HCT116 (cell line): ENCODE measurements at regions not wholly inside any gene's neighbourhood (a gene's known extent, or its start where the extent isn't known, plus 50 kb on each side); places are given as distances from the start of the nearest gene placed in this dataset.

ENCODE experiments used
- ATAC-seq: fragments of 200-7000 bp; cut with Tn5 transposase; 2 replicates; pipeline ENCODE4 v1.9.1; 2020; ENCODE audit warnings: mild to moderate bottlenecking, moderate library complexity
- BruUV-seq: library from RNA; stranded (reverse); fragments of 400-500 nt; replicated peaks from 2 replicates; lab custom pipeline; 2021; lab: Mats Ljungman, UMichigan
- CTCF ChIA-PET: fragments of 300-600 bp; sonication (Branson Sonifier 250); formaldehyde crosslinking; loops from one replicate; lab custom pipeline; 2021; ENCODE audit warnings: antibody characterized with exemption; lab: Charles Lee
- POLR2A ChIA-PET: fragments of 300-600, 350-600 bp; sonication (Branson Sonifier 250); formaldehyde crosslinking; loops from one replicate; lab custom pipeline; 2021; ENCODE audit warnings: antibody characterized with exemption; lab: Charles Lee
- RAD21 ChIA-PET, 2 experiments: fragments of 300-600 bp; sonication (Branson Sonifier 250); formaldehyde crosslinking; loops; one replicate each; lab custom pipeline; 2023; ENCODE audit warnings: low total read pairs in 2 of 2; ENCODE audit not compliant: uncharacterized antibody in 2 of 2, unreplicated experiment in 2 of 2, low non-redundant PET in 1 of 2; lab: Charles Lee
- DNase-seq: peaks from one replicate; pipeline ENCODE4 v3.0.0-alpha.2; 2010; ENCODE audit warnings: low read depth, low spot score
- H2AFZ ChIP-seq: fragments of 200-600 bp; shearing (Covaris generic), sonication (generic); 2 replicates; pipeline ENCODE4 v1.6.1; 2017; ENCODE audit warnings: low read depth, mixed run types, mixed read lengths, antibody characterized with exemption, low read length; ENCODE audit not compliant: poor library complexity, severe bottlenecking
- H3K27ac ChIP-seq: 2 replicates; pipeline ENCODE4 v1.5.1; 2012; ENCODE audit warnings: low read depth, low read length
- H3K27me3 ChIP-seq: fragments of 200-600 bp; sonication (generic); 2 replicates; pipeline ENCODE4 v1.6.1; 2016; ENCODE audit warnings: mixed run types, low read length, mixed read lengths; ENCODE audit not compliant: insufficient read depth
- H3K36me3 ChIP-seq, 2 experiments: fragments of 200-500 bp in 1 of 2; fragments of 200-600 bp in 1 of 2; sonication (Bioruptor generic) in 1 of 2; sonication (generic) in 1 of 2; 2 replicates each; pipeline versions ENCODE4 v1.5.1 to v1.6.1; 2014 to 2016; ENCODE audit warnings: low read length in 2 of 2, inconsistent platforms in 1 of 2, mixed read lengths in 1 of 2, mixed run types in 1 of 2; ENCODE audit not compliant: insufficient read depth in 2 of 2, control insufficient read depth in 1 of 2
- H3K4me1 ChIP-seq, 2 experiments: fragments of 200-600 bp in 1 of 2; sonication (generic) in 1 of 2; 2 replicates each; pipeline versions ENCODE4 v1.5.1 to v1.6.1; 2012 to 2017; ENCODE audit warnings: low read length in 2 of 2, inconsistent platforms in 1 of 2, mild to moderate bottlenecking in 1 of 2, mixed read lengths in 1 of 2, mixed run types in 1 of 2, moderate library complexity in 1 of 2; ENCODE audit not compliant: insufficient read depth in 2 of 2, control insufficient read depth in 1 of 2
- H3K4me2 ChIP-seq: fragments of 200-600 bp; sonication (generic); 2 replicates; pipeline ENCODE4 v1.6.1; 2017; ENCODE audit warnings: mixed run types, low read length, mixed read lengths
- H3K4me3 ChIP-seq, 2 experiments: fragments of 200-600 bp in 1 of 2; sonication (generic) in 1 of 2; replicated peaks in 1 of 2; 2 replicates each; pipeline ENCODE4 v1.5.1; 2011 to 2016; ENCODE audit warnings: low read length in 2 of 2, control low read depth in 1 of 2, low read depth in 1 of 2, mild to moderate bottlenecking in 1 of 2, mixed read lengths in 1 of 2, mixed run types in 1 of 2
- H3K79me2 ChIP-seq: fragments of 200-600 bp; sonication (generic); 2 replicates; pipeline ENCODE4 v1.6.1; 2017; ENCODE audit warnings: mild to moderate bottlenecking, mixed run types, low read length, moderate library complexity, mixed read lengths; ENCODE audit not compliant: insufficient read depth
- H3K9ac ChIP-seq: fragments of 200-600 bp; sonication (generic); 2 replicates; pipeline ENCODE4 v1.6.1; 2016; ENCODE audit warnings: low read length, mixed read lengths
- H3K9me2 ChIP-seq: fragments of 200-600 bp; sonication (generic), shearing (Covaris generic); 2 replicates; pipeline ENCODE4 v1.6.1; 2017; ENCODE audit warnings: mixed run types, mild to moderate bottlenecking, moderate library complexity; ENCODE audit not compliant: insufficient read depth
- H3K9me3 ChIP-seq, 2 experiments: fragments of 200-500 bp in 1 of 2; fragments of 200-600 bp in 1 of 2; sonication (Bioruptor generic) in 1 of 2; sonication (generic) in 1 of 2; 2 replicates each; pipeline ENCODE4 v1.6.1; 2014 to 2017; ENCODE audit warnings: low read length in 2 of 2, mixed read lengths in 2 of 2, inconsistent platforms in 1 of 2, low read depth in 1 of 2, mild to moderate bottlenecking in 1 of 2, mixed run types in 1 of 2, moderate library complexity in 1 of 2; ENCODE audit not compliant: control insufficient read depth in 1 of 2, insufficient read depth in 1 of 2
- H4K20me1 ChIP-seq: fragments of 200-600 bp; sonication (generic), shearing (Covaris generic); 2 replicates; pipeline ENCODE4 v1.6.1; 2017; ENCODE audit warnings: mixed run types, mild to moderate bottlenecking, moderate library complexity; ENCODE audit not compliant: insufficient read depth
- ATF3 ChIP-seq: IDR thresholded peaks from 2 replicates; pipeline ENCODE4 v1.6.1; 2012
- CBX3 ChIP-seq: IDR thresholded peaks from 2 replicates; pipeline ENCODE4 v1.6.1; 2012; ENCODE audit warnings: low read depth
- CEBPB ChIP-seq: IDR thresholded peaks from 2 replicates; pipeline ENCODE4 v1.6.1; 2012; ENCODE audit warnings: low read depth
- EGR1 ChIP-seq: IDR thresholded peaks from 2 replicates; pipeline ENCODE4 v1.6.1; 2012; ENCODE audit warnings: low read depth
- ELF1 ChIP-seq: IDR thresholded peaks from 2 replicates; pipeline ENCODE4 v1.6.1; 2012; ENCODE audit warnings: low read depth, borderline replicate concordance
- EZH2 ChIP-seq: fragments of 200-600 bp; sonication (generic); IDR thresholded peaks from 2 replicates; pipeline ENCODE4 v1.6.1; 2017; ENCODE audit warnings: antibody characterized with exemption, mixed run types
- EZH2phosphoT487 ChIP-seq: fragments of 200-600 bp; IDR thresholded peaks from 2 replicates; pipeline ENCODE4 v1.6.1; 2018; ENCODE audit warnings: antibody characterized with exemption, borderline replicate concordance
- FOSL1 ChIP-seq: IDR thresholded peaks from 2 replicates; pipeline ENCODE4 v1.6.1; 2012; ENCODE audit warnings: low read depth
- JUND ChIP-seq: IDR thresholded peaks from 2 replicates; pipeline ENCODE4 v1.6.1; 2012
- POLR2A ChIP-seq: IDR thresholded peaks from 2 replicates; pipeline ENCODE4 v1.7.0; 2011; ENCODE audit warnings: borderline replicate concordance; ENCODE audit not compliant: insufficient read depth, insufficient read length; ENCODE audit errors: extremely low read depth
- POLR2AphosphoS5 ChIP-seq: IDR thresholded peaks from 2 replicates; pipeline ENCODE4 v1.6.1; 2011; ENCODE audit warnings: mild to moderate bottlenecking, low read depth, low read length, moderate library complexity
- RAD21 ChIP-seq: IDR thresholded peaks from 2 replicates; pipeline ENCODE4 v1.6.1; 2012; ENCODE audit warnings: low read depth, mild to moderate bottlenecking
- SP1 ChIP-seq: IDR thresholded peaks from 2 replicates; pipeline ENCODE4 v1.6.1; 2012; ENCODE audit warnings: low read depth
- TCF7L2 ChIP-seq: IDR thresholded peaks from 2 replicates; pipeline ENCODE4 v1.7.0; 2011; ENCODE audit warnings: borderline replicate concordance, inconsistent platforms; ENCODE audit not compliant: insufficient read depth, insufficient read length; ENCODE audit errors: extremely low read depth
- YY1 ChIP-seq: IDR thresholded peaks from 2 replicates; pipeline ENCODE4 v1.6.1; 2011; ENCODE audit warnings: low read length, low read depth, moderate library complexity, mild to moderate bottlenecking; ENCODE audit not compliant: insufficient replicate concordance; ENCODE audit errors: extremely low read depth
- ZBTB33 ChIP-seq: IDR thresholded peaks from 2 replicates; pipeline ENCODE4 v1.6.1; 2011; ENCODE audit warnings: mild to moderate bottlenecking, low read length, moderate library complexity; ENCODE audit not compliant: insufficient replicate concordance; ENCODE audit errors: extremely low read depth
- ZFX ChIP-seq: fragments of 450-650 bp; IDR thresholded peaks from 2 replicates; pipeline ENCODE4 v1.6.1; 2017
- ZNF274 ChIP-seq: fragments of 200-500 bp; sonication (Bioruptor generic); IDR thresholded peaks from 2 replicates; pipeline ENCODE4 v1.6.1; 2014; ENCODE audit warnings: mild to moderate bottlenecking, low read depth, low read length, inconsistent platforms
- intact Hi-C: fragments of 100-400 bp; cut with micrococcal nuclease; formaldehyde crosslinking; loops from 2 replicates; pipeline ENCODE4 v1.10.0; 2022
- TF ChIP-seq, protein P1 (sequence below), 3 experiments: fragments of 200-600 bp in 1 of 3; sonication (generic) in 1 of 3; IDR thresholded peaks in 2 of 3; conservative IDR thresholded peaks in 1 of 3; 2 replicates each; pipeline ENCODE4 v1.5.1; 2012 to 2017; ENCODE audit warnings: low read depth in 2 of 3, low read length in 2 of 3, antibody characterized with exemption in 1 of 3, borderline replicate concordance in 1 of 3, control low read depth in 1 of 3, mild to moderate bottlenecking in 1 of 3, mixed read lengths in 1 of 3, mixed run types in 1 of 3, moderate library complexity in 1 of 3; ENCODE audit not compliant: insufficient read depth in 1 of 3

GRCh38 chr16:76071690-76072089 lies 205.5 kb upstream of the CNTNAP4 start:
- no peak overlapping the region for H3K27ac ChIP-seq
- no peaks in the 10 kb centered on the region for H3K4me1 ChIP-seq
- ATAC-seq (no peak), DNase-seq (no peak)
- H3K9me3 ChIP-seq: no peaks in the 10 kb centered on the region
- TF ChIP-seq ZNF274 (no peak), JUND (no peak), POLR2AphosphoS5 (no peak), ELF1 (no peak), RAD21 (no peak), CBX3 (no peak), FOSL1 (no peak), TCF7L2 (no peak), EZH2 (no peak), POLR2A (no peak), EGR1 (no peak), CEBPB (no peak), ZFX (no peak), ATF3 (no peak), EZH2phosphoT487 (no peak), YY1 (no peak), ZBTB33 (no peak), SP1 (no peak)
- TF ChIP-seq, protein P1, sequence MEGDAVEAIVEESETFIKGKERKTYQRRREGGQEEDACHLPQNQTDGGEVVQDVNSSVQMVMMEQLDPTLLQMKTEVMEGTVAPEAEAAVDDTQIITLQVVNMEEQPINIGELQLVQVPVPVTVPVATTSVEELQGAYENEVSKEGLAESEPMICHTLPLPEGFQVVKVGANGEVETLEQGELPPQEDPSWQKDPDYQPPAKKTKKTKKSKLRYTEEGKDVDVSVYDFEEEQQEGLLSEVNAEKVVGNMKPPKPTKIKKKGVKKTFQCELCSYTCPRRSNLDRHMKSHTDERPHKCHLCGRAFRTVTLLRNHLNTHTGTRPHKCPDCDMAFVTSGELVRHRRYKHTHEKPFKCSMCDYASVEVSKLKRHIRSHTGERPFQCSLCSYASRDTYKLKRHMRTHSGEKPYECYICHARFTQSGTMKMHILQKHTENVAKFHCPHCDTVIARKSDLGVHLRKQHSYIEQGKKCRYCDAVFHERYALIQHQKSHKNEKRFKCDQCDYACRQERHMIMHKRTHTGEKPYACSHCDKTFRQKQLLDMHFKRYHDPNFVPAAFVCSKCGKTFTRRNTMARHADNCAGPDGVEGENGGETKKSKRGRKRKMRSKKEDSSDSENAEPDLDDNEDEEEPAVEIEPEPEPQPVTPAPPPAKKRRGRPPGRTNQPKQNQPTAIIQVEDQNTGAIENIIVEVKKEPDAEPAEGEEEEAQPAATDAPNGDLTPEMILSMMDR (IDR thresholded peaks at IDR 0.05 in 2 of 3, conservative IDR thresholded peaks at IDR 0.05 in 1 of 3; ENCODE audit: borderline replicate concordance in 1 of 3, insufficient read depth in 1 of 3, low read depth in 2 of 3, low read length in 2 of 3): no peak
- no peaks in the 10 kb centered on the region for H3K79me2 ChIP-seq
- H3K36me3 ChIP-seq: no peaks in the 10 kb centered on the region
- H3K4me3 ChIP-seq: no peak overlapping the region
- H2AFZ ChIP-seq: no peak overlapping the region
- CTCF ChIA-PET: no interaction called here
- no peaks in the 10 kb centered on the region for H3K9me2 ChIP-seq
- no TSS peak for BruUV-seq
- no peaks in the 10 kb centered on the region for H3K27me3 ChIP-seq
- no peaks in the 10 kb centered on the region for H4K20me1 ChIP-seq
- H3K4me2 ChIP-seq: no peak overlapping the region
- RAD21 ChIA-PET: no interaction called here
- POLR2A ChIA-PET: no interaction called here
- intact Hi-C loops: no loop called here
- H3K9ac ChIP-seq: no peak overlapping the region
